HUDEP-2 (cell line): ENCODE measurements at regions not wholly inside any gene's neighbourhood (a gene's known extent, or its start where the extent isn't known, plus 50 kb on each side); places are given as distances from the start of the nearest gene placed in this dataset.

Experiments used
- DNase-seq, 76 experiments: peaks; one replicate each; lab custom pipeline; 2025; ENCODE audit not compliant: unreplicated experiment in 76 of 76; lab: John Stamatoyannopoulos, UW

DNA sequence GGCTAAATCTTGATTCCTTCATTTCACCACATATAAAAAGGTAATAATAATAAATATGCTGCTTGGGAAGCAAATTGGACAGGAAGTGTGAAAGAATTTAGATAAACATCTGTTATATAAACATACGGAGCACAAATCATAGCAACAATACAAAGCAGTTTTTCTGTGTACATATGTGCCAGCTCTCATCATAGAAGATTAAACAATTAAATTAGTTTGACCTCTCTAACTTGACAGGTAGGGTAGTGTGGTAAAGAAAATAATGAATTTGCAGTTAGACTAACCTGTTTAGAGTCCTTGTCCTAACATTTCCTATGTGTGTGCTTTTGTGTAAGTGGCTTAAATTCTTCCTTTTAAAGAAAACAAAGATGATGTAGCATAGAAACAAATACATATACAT lies 995.7 kb upstream of the TENM4 start:
- DNase-seq, result no peak

DNA sequence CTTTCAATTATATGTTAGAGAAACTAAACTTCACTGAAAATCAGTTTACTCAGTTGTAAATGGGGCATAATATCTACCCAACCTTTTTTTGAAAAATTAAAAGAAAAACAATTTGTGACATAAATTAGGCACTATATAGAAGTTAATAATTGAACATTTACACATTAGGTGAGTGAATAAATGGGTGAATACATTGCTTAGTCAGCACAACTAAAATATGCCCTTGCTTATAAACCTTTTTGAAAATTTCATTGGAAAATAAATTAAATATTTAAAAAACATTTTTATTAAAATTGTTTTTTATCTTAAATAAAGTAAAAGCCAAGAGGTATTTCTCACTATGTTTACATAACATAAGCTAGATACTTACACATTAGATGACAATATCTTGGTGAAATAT lies 994.5 kb upstream of the TENM4 start:
- no peak for DNase-seq

DNA sequence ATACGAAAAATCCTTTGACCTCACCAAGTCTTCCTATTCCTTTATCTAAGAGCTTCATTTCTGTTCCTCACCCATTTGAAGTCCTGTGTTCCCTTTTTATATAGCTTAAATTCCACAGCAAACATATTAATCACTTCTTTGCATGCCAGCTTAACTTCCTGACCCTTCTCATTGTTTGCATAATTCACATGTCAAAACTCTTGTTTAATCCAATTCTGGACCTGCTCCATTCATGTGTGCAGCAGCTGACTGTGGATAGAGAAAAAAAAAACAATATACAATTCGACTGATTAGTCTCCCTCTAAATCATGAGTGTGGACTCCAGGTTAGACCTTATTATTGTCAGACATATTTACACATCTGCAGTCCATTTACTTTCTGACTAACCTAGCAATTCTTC lies 991.2 kb upstream of the TENM4 start:
- no peak for DNase-seq

DNA sequence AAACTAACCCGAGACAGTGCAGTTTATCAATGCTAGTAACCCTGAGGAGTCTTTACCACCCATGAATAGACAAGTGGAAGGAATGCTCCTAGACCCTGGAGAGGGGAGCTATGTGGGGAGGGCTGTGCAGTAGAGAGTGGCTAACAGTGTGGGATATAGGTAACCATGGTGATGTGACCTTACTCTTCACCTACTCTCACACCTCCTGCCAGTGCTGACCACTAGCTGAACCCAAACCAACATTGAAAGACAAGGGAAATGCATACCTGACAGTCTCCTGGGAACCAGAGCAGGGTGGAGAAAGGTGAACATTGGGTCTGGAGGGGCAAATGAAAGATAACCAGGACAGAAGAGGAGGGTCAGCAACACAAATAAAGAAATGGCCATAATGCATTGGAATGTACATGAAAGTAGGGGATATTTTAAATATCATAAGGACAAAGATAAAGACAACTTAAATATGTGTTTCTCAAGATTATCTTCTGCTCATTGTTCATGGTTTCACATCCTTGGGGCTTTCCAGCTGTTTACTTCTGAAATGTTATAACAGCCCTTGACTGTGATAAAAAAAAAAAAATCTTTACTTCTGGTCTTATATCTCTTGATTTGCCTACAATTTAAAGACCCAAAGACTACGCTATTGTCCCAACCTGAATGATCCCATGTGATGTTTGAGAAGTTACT lies 983.3 kb upstream of the TENM4 start:
- DNase-seq, result no peak

DNA sequence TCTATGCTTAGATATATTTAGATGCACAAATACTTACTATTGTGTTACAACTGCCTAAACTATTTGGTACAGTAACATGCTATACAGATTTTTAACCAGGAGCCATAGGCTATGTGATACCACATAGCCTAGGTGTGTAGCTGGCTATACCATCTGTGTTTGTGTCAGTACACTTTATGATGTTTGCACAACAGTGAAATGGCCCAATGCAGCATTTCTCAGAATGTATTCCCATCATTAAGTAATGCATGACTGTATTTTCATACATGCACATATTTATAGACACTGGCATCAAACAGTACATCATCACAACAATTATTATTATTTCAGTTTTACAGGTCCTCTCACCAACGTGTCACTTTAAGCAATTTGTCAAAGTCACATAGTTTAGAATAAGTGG lies 979.5 kb upstream of the TENM4 start:
- DNase-seq, result no peak

DNA sequence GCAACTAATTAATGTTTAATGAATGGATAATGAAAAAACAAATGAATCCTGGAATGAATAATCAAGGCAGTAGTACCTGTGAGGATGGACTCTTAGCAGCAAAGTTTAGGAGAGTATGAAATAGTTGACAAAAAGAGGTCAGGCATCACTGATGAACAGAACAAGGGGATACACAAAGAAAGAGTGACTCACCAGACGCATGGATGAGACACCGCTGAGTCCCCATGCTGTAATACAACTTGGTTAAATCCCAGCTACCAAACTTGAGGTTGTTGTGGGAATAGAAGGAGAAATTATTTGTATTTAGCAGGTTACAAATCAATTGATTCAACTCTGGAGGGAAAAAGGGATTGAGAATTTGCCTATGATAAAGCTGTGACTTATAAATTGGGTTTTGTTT lies 976.9 kb upstream of the TENM4 start:
- no peak for DNase-seq

DNA sequence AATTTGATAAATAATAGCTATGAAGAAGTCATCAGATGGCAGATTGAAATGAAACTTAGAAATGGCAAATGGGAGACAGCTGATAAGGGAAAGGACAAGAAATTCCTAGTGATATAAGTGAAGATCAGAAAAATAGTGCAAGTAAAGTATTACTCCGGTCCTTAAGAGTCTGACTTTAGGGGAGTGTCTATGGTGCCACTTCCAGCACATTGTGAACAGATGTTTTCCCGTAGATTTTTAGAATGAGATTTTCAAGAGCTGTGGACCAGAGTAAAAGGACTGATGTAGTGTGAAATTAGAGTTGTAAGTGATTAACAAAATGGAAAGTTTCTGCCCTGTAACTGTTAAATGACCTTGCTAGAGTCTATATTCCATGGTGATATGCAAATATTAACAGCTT lies 974.8 kb upstream of the TENM4 start:
- no peak for DNase-seq

DNA sequence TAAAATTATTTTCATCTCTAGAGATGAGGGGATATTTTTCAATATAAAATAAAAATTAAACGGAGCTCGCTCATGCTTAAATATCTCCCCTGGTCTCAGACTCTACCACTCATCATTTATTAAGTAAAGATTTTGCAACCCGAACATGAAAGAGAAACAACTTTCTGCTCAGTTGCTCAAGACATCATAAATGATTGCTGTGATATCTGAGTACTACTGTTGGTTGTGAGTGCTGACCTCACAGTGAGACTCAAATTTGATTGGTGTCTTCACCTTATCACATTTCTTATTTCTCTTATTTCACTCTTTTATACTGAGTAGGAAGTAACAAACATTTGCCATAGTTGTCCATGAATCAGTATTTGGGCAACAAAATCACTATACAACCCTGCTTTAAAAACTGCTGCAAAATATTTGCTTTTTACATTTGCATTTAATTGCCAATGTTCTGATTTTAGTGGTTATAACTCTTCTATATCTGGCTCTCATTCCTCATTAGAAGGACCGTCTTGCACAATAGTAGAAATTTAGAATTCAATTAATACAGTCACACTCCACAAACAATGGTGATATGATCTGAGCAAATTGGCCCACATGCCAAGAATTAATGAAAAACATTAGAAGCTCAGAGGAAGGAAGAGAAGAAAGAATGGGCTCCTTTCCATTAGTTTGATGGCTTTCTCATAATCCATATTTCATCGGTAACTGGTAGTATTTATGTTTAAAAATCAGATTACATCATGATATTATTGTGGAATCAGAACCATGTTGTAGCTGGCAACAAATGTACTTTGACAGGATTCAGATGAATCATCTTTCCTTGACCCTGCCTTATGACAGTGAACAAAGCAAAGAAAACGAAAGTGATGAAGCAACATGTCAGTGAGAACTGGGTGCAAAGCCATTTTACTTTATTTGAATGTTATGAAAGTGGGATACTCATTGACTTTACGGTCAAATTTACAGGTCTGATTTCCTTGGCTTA lies 973.6 kb upstream of the TENM4 start:
- no peak for DNase-seq

DNA sequence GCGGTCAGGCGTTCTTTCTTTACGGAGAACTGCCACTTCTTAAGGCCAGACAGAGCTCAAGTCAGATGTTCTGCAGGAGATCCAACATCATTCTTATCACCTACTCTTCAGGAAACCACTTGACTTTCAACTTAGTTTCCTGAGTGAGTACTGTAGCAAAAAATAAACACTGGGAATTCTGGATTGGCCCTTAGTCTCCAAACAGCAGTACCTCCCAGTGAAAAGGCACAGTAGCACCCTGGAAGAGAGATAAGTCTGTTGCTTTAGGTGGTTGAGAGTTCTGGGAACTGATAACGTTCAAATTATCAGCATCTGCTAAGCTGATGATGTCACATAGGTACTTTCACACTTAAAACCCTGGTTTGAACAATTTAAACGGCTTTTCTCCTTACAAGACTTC lies 971.8 kb upstream of the TENM4 start:
- no peak for DNase-seq

DNA sequence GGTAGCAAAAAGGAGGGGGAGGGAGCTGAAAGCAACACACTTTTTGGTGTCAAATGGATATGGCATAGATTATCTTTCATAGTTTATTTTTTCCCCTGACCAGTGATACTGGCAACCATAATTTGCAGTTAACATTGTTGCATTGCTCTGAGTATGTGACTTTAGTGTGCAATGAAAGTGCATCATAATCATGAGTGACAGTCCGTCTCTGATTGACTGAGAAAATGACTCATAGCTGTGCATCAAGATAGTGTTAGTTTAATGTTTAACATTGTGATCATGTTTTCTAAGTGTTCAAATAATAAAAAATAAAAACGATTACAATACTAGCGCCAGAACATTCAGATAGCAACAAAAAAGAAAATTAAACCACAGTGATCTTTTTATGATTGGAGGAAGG lies 952.4 kb upstream of the TENM4 start:
- DNase-seq, result no peak

DNA sequence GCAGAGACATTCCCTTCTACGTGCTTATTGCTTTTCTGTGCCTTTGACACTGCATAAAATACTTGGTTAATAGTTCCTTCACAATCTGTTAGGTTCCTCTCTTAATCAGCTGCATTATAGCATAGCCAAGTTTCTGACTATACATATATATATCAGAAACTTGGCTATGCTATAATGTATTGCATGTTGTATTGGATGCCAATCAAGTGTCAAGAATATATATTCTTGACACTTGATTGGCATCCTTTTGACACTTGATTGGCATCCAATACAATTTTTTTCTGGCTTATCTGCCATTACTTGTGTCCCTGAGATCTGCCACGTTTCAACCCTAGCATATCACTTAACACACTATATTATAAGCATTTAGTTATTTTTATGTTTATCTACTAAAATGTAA lies 949.7 kb upstream of the TENM4 start:
- DNase-seq, result no peak

DNA sequence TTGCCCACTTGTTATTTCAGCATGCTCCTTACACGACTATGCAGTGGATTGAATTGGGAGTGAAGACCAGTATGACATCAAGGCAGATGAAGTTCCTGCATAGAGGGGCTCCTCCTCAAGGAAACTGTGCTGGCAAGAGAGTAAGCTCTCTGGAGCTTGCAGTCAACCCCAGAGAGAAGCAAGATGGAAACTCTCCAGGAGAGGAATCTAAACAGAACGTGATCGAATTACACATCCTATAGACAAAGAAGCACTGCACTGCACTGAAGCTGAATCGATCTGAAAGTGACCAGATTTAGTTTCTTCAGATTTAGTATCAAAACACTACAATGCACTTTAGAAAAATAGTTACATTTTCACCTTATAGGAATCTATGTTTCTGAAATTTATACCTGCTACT lies 947.7 kb upstream of the TENM4 start:
- DNase-seq, result no peak

DNA sequence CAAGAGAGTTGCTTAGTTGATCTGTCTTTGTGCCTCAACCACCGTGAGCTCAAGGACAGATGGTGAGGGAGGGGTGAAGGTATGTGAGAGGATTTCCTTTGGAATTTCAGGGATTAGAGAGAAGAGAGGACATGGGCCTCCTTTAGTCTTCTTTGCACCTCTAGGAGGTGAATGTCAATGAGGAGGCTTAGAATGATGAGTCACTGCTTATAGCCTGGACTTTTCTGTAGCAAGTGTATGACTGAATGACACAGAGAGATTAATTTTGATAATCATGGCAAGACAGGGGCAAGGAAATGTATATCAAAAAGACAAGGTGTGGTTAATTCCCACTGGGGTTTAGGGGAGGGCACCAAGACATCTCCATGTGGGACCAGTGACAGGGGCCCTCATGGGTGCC lies 947.3 kb upstream of the TENM4 start:
- no peak for DNase-seq

DNA sequence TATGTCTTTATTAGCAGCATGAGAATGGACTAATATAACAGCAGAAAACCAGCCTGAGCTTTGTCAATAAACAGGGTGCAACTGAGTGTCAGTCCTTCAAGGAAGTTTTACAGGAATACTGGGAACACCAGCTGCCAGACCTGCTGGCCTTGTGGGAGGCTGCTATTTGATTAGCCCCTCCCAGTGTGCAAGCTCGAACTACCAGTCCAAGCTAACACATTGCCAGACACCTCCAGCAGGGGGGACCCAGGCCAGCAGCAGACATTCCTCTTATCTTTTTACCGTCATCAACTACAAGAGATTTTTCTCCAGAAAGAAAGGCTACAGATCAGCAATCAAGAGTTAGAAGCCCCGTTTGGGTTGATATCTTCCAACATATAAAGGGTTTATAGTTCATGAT lies 942.8 kb upstream of the TENM4 start:
- peak in 1 of 76 experiments; percentile 1 for DNase-seq

DNA sequence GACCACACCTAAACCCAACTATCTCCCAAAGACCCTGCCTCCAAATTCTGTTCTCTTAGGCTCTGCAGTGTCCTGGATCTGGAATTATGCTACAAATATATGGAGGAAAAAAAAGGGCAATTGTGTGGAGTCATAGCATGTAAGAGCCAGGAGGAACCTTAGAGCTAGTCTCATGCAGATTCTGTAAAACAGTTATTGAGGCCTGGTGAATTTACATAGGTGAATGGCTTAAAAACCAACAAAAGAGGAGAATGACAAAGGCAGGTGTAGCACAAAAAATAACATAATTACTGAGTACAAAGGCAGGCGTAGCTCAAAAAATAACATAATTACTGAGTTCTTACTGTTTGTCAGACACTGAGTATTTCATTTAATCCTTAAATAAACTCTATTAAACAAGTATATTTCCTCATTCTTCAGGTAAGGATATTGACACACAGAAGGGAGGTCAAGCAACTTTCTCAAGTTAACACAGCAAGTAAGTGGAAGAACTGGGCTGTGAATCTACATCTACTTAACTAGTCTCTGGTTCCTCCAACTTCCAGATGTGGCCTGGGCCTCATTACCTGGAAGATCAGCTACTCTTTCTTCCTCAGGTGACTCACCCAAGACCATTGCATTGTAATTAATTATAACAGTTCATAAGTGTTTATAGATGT lies 938.9 kb upstream of the TENM4 start:
- no peak for DNase-seq

DNA sequence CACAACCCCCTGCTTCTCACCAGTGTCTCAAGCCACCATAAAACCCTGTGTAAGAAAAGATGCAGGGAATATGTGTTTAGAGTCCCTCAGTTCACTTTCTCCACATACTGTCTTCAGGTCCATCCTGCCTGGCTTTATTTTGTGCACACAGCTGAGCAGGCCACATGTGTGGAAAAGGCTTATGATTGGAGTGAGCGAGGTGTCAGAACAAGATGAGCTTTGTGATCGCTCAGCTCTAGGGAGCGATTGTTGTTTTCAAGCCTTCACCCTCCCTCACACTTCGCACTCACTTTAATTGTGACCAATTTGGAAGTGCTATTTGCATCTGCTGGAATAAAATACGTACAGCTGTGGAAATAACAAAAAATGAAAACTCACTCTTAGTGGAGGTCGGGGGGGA lies 931.1 kb upstream of the TENM4 start:
- DNase-seq, result no peak

DNA sequence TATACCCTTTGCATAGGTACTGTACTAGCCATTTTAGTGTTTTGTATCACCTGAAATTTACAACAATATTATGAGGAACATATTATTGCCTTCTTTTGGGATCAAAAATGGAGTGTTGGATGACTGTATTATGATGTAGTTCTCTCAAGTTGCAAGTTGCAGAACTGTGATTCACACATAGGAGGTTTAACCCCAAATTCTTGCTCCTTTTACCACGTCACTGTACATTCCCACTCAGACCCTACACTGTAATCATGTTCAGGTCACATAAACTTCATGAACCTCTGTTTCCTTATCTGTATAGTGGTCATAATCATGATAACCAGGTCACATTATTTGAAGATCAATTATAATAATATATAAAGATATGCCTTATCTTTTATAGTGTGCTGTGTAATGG lies 925.1 kb upstream of the TENM4 start:
- DNase-seq, result no peak

DNA sequence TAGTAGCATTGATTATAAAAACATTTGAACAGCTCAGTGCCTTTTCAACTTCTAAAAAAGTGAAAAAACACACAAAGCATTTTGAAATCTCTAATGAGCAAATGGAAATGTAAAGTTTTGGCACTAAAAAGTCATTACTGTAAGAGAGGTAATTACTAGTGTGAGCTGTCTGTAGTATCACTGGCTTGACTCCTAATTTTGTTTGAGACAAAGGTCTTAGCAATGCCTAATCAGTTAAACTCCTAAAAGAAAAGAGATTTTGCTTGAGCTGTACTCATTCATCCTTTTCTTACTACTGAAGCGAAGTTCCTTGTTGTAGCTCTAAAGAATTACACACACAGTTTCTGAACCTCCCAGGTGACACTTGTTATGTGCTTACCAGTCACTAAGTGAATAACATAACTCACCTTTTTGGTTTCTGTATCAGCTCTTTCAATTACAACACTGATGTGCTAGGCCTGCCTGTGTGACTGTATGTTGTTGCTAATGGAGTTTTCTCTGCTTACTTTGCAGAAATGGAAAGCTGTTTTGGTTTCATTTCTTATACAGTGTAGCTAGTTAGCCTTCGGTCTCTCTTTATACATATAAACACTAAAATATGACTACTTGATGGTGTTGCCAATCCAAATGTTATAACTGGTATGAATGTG lies 924.4 kb upstream of the TENM4 start:
- DNase-seq, result no peak

DNA sequence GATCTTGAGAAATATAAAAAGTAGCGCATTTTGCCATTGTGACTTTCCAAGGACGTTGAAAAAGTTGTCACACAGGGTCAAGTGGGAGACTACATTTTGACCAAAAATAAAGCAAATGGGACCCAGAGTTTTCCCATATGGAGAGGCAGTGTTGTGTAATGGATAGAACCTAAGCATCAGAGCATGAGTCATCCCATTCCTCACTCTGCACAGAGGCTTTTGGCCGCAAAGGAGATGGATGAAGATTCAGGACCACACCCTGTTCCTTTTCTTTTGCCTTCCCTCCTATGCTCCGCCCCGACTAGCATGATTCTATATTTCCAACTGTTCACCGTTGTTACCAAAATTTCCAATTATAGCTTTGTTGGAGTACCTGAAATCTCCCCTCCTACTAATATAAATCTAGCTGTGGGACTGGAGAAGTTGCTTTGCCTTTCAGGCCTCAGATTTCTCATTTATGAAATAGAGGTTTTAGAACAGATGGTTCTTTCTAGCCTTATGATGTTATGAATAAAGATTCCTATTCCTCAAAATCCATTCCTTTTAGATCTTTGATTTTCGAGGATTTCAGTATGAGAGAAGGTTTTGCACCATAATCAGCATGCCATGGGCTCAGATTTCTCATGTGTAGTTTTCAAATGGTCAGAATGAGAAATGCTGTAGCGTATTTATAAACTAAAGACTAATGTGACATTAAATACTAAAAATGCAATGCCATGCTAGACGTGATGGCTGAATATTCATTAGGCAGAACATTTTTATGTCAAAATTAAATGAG lies 921.9 kb upstream of the TENM4 start:
- no peak for DNase-seq

DNA sequence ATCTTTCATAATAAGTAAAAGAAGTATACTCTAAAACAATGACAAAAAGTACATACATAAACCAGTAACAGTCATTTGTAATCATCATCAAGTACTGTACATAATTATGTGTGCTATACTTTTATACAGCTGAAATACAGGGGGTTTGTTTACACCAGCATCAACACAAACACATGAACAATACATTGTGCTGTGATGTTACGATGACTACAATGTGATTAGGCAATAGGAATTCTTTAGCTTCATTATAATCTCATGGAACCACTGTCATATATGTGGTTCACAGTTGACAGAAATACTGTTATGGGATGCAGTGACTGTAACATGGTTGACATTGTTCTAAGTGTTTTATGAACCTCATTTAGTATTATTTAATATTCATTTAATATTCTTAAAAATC lies 914.4 kb upstream of the TENM4 start:
- DNase-seq, result no peak
